GM12878 (cell line): ENCODE measurements at regions not wholly inside any gene's neighbourhood (a gene's known extent, or its start where the extent isn't known, plus 50 kb on each side); places are given as distances from the start of the nearest gene placed in this dataset.

Experiments used
- ATAC-seq: fragments of 200-7000 bp; cut with Tn5 transposase; 3 replicates; pipeline ENCODE4 v1.9.1; 2020; ENCODE audit warnings: mild to moderate bottlenecking, moderate library complexity
- BruUV-seq: library from RNA; stranded (reverse); fragments of 400-500 nt; replicated peaks from 2 replicates; lab custom pipeline; 2021; lab: Mats Ljungman, UMichigan
- CTCF ChIA-PET: fragments of 300-600 bp; sonication (Branson Sonifier 250); formaldehyde crosslinking; extraction: SDS; loops from one replicate; lab custom pipeline; 2021; ENCODE audit warnings: inconsistent platforms; lab: Yijun Ruan, JAX
- POLR2A ChIA-PET: fragments of 350-600 bp; formaldehyde crosslinking; extraction: SDS; loops from one replicate; lab custom pipeline; 2021; ENCODE audit warnings: inconsistent platforms; lab: Charles Lee
- RAD21 ChIA-PET: fragments of 300-600 bp; sonication (Branson Sonifier 250); formaldehyde crosslinking; loops from one replicate; lab custom pipeline; 2023; ENCODE audit warnings: antibody characterized with exemption; ENCODE audit not compliant: unreplicated experiment; lab: Charles Lee
- SMC1A ChIA-PET: fragments of 300-600 bp; sonication (Branson Sonifier 250); formaldehyde crosslinking; loops from one replicate; lab custom pipeline; 2023; ENCODE audit not compliant: unreplicated experiment, uncharacterized antibody; lab: Charles Lee
- DNase-seq: peaks from one replicate; pipeline ENCODE4 v3.0.0-alpha.2; 2011; ENCODE audit warnings: low read depth, low spot score
- FAIRE-seq: peaks from 3 replicates; lab custom pipeline; 2011; peaks lifted over from hg19 to GRCh38; lab: Jason Lieb, UNC
- H2AFZ ChIP-seq: 2 replicates; pipeline ENCODE4 v1.6.0; 2011; ENCODE audit warnings: low read depth, low read length, control low read depth; ENCODE audit not compliant: control insufficient read depth
- H3K27ac ChIP-seq: 2 replicates; pipeline ENCODE4 v1.5.1; 2011; ENCODE audit warnings: control low read depth; ENCODE audit not compliant: control insufficient read depth, insufficient read depth
- H3K27me3 ChIP-seq, 2 experiments: replicated peaks in 1 of 2; 2 replicates each; pipeline versions ENCODE4 v1.6.0 to v1.6.1; 2011; ENCODE audit warnings: low read length in 1 of 2; ENCODE audit not compliant: control insufficient read depth in 2 of 2, insufficient read depth in 2 of 2
- H3K36me3 ChIP-seq, 2 experiments: 2 replicates each; pipeline ENCODE4 v1.5.1; 2011; ENCODE audit warnings: low read length in 1 of 2; ENCODE audit not compliant: control insufficient read depth in 2 of 2, insufficient read depth in 2 of 2
- H3K4me1 ChIP-seq: 2 replicates; pipeline ENCODE4 v1.6.1; 2011; ENCODE audit warnings: mild to moderate bottlenecking, low read length, moderate library complexity, mixed read lengths; ENCODE audit not compliant: control insufficient read depth, insufficient read depth
- H3K4me2 ChIP-seq: 2 replicates; pipeline ENCODE4 v1.6.0; 2011; ENCODE audit warnings: control low read depth; ENCODE audit not compliant: control insufficient read depth, insufficient read depth
- H3K4me3 ChIP-seq: fragments of 200-600 bp; sonication (generic); 2 replicates; pipeline ENCODE4 v1.5.1; 2016
- H3K79me2 ChIP-seq: 2 replicates; pipeline ENCODE4 v1.6.0; 2011; ENCODE audit warnings: low read length; ENCODE audit not compliant: control insufficient read depth, insufficient read depth
- H3K9ac ChIP-seq: 2 replicates; pipeline ENCODE4 v1.8.0; 2011; ENCODE audit warnings: low read length, control low read depth, mixed read lengths; ENCODE audit not compliant: control insufficient read depth, insufficient read depth
- H3K9me3 ChIP-seq: replicated peaks from 3 replicates; pipeline ENCODE4 v1.5.1; 2011; ENCODE audit warnings: mild to moderate bottlenecking, low read length; ENCODE audit not compliant: control insufficient read depth, insufficient read depth
- H4K20me1 ChIP-seq: 2 replicates; pipeline ENCODE4 v1.6.0; 2011; ENCODE audit not compliant: control insufficient read depth, insufficient read depth
- SIN3A ChIP-seq: IDR thresholded peaks from 2 replicates; pipeline ENCODE4 v1.6.1; 2012; ENCODE audit warnings: low read depth, low read length, improper control_type of control experiment
- SIX5 ChIP-seq: IDR thresholded peaks from 2 replicates; pipeline ENCODE4 v1.6.1; 2011; ENCODE audit warnings: mild to moderate bottlenecking, low read depth, low read length, moderate library complexity; ENCODE audit not compliant: severe bottlenecking
- TARDBP ChIP-seq: IDR thresholded peaks from 2 replicates; pipeline ENCODE4 v1.6.1; 2016; ENCODE audit warnings: borderline replicate concordance
- TCF3 ChIP-seq: IDR thresholded peaks from 2 replicates; pipeline ENCODE4 v1.6.1; 2012; ENCODE audit warnings: low read depth, mild to moderate bottlenecking, low read length, borderline replicate concordance; ENCODE audit not compliant: insufficient read depth
- ZNF274 ChIP-seq: IDR thresholded peaks from one replicate; pipeline ENCODE4 v1.8.0; 2011; ENCODE audit not compliant: insufficient read length, insufficient read depth
- ZZZ3 ChIP-seq: IDR thresholded peaks from 2 replicates; pipeline ENCODE4 v1.6.1; 2011; ENCODE audit warnings: low read depth; ENCODE audit not compliant: control insufficient read depth, insufficient read length
- WGBS: methylation state at CpG from one replicate; pipeline ENCODE4 v1.1.6; 2016; ENCODE audit warnings: low lambda C conversion rate; ENCODE audit not compliant: insufficient replicate concordance, insufficient coverage; ENCODE audit errors: missing lambda C conversion rate; 5-methylcytosine and 5-hydroxymethylcytosine counted together
- in situ Hi-C: fragments of 300-500 bp; cut with MboI; formaldehyde crosslinking; loops from 9 replicates; pipeline ENCODE4 v1.14.3; 2018; ENCODE audit warnings: mixed read lengths
- intact Hi-C: fragments of 100-400 bp; cut with micrococcal nuclease; formaldehyde crosslinking; loops from one replicate; pipeline ENCODE4 v1.14.2; 2022; ENCODE audit not compliant: unreplicated experiment
- TF ChIP-seq, protein P1 (sequence below): fragments of 150-350 bp; IDR thresholded peaks from 2 replicates; pipeline ENCODE4 v1.6.1; 2014; ENCODE audit warnings: mild to moderate bottlenecking, low read depth, low read length
- TF ChIP-seq, protein P2 (sequence below): fragments of 450-650 bp; IDR thresholded peaks from 2 replicates; pipeline ENCODE4 v1.6.1; 2014; ENCODE audit warnings: mild to moderate bottlenecking
- TF ChIP-seq, protein P3 (sequence below): fragments of 450-650 bp; IDR thresholded peaks from 2 replicates; pipeline ENCODE4 v1.6.1; 2018; ENCODE audit warnings: borderline replicate concordance, mild to moderate bottlenecking; ENCODE audit not compliant: partially characterized antibody

DNA sequence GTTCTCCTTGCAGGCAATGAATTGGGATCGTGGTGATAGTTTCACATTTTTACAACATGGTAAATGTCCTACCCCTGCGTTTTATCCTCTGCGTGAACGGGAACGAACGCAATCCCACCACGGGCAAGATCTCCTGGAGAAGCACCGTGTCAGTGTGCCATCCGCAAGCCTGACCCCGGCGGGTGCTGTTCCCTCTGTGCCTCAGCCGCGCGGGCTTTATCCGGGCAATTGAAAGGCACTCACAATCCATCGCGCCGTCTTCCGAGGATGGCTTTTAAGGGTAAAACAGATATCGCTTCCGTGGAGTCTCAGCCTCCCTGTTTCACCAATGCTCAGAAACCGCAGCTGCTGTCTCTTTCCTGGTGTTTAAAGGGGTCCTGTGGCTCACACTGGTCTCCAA lies 1387.5 kb downstream of the BRD1 start:
- Histone ChIP-seq H3K4me2 (no peak overlapping the region), H3K4me1 (no peaks in the 10 kb centered on the region), H2AFZ (no peak overlapping the region), H3K36me3 (no peaks in the 10 kb centered on the region), H3K4me3 (no peak overlapping the region), H3K79me2 (no peaks in the 10 kb centered on the region), H3K27me3 (no peaks in the 10 kb centered on the region), H3K27ac (no peak overlapping the region), H3K9ac (no peak overlapping the region)
- no TSS peak for BruUV-seq
- ChIA-PET SMC1A (no interaction called here), RAD21 (no interaction called here), CTCF (no interaction called here), POLR2A (no interaction called here)
- ATAC-seq (no peak), FAIRE-seq (no peak), DNase-seq (no peak)
- intact Hi-C loops = no loop called here
- 74% methylated on average over 18 of the region's 22 CpGs for WGBS
- in situ Hi-C loops = no loop called here
- TF ChIP-seq SIN3A = no peak
- no peak for TF ChIP-seq ZNF274
- TF ChIP-seq, protein P1, sequence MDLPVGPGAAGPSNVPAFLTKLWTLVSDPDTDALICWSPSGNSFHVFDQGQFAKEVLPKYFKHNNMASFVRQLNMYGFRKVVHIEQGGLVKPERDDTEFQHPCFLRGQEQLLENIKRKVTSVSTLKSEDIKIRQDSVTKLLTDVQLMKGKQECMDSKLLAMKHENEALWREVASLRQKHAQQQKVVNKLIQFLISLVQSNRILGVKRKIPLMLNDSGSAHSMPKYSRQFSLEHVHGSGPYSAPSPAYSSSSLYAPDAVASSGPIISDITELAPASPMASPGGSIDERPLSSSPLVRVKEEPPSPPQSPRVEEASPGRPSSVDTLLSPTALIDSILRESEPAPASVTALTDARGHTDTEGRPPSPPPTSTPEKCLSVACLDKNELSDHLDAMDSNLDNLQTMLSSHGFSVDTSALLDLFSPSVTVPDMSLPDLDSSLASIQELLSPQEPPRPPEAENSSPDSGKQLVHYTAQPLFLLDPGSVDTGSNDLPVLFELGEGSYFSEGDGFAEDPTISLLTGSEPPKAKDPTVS = no peak
- TF ChIP-seq, protein P2, sequence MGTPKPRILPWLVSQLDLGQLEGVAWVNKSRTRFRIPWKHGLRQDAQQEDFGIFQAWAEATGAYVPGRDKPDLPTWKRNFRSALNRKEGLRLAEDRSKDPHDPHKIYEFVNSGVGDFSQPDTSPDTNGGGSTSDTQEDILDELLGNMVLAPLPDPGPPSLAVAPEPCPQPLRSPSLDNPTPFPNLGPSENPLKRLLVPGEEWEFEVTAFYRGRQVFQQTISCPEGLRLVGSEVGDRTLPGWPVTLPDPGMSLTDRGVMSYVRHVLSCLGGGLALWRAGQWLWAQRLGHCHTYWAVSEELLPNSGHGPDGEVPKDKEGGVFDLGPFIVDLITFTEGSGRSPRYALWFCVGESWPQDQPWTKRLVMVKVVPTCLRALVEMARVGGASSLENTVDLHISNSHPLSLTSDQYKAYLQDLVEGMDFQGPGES = no peak
- TF ChIP-seq, protein P3, sequence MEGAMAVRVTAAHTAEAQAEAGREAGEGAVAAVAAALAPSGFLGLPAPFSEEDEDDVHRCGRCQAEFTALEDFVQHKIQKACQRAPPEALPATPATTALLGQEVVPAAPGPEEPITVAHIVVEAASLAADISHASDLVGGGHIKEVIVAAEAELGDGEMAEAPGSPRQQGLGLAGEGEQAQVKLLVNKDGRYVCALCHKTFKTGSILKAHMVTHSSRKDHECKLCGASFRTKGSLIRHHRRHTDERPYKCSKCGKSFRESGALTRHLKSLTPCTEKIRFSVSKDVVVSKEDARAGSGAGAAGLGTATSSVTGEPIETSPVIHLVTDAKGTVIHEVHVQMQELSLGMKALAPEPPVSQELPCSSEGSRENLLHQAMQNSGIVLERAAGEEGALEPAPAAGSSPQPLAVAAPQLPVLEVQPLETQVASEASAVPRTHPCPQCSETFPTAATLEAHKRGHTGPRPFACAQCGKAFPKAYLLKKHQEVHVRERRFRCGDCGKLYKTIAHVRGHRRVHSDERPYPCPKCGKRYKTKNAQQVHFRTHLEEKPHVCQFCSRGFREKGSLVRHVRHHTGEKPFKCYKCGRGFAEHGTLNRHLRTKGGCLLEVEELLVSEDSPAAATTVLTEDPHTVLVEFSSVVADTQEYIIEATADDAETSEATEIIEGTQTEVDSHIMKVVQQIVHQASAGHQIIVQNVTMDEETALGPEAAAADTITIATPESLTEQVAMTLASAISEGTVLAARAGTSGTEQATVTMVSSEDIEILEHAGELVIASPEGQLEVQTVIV = no peak
- TF ChIP-seq TCF3 = no peak
- no peak for TF ChIP-seq ZZZ3
- TF ChIP-seq TARDBP = no peak
- no peak for TF ChIP-seq SIX5
- TF ChIP-seq, all 136 proteins: peak for 0
- no peaks in the 10 kb centered on the region for H4K20me1 ChIP-seq
- no peaks in the 10 kb centered on the region; the same call in 2 of the 3 replicates for H3K9me3 ChIP-seq
